Smooth muscle cell (in vitro differentiated cells): ENCODE measurements at regions not wholly inside any gene's neighbourhood (a gene's known extent, or its start where the extent isn't known, plus 50 kb on each side); places are given as distances from the start of the nearest gene placed in this dataset.
"Not testable (repeated sequence)": the region's sequence is repeated elsewhere in the genome, so short reads cannot be mapped to it uniquely, and the experiment has no call there.

ENCODE experiments used
- DNase-seq: peaks from one replicate; lab custom pipeline; 2025; ENCODE audit not compliant: unreplicated experiment; lab: John Stamatoyannopoulos, UW
- H2AFZ ChIP-seq: fragments of 200-600 bp; sonication (generic); 2 replicates; pipeline ENCODE4 v1.6.0; 2016; ENCODE audit warnings: antibody characterized with exemption, low read depth, mild to moderate bottlenecking
- H3F3A ChIP-seq: fragments of 200-600 bp; sonication (generic); 2 replicates; pipeline ENCODE4 v1.6.0; 2017; ENCODE audit warnings: antibody characterized with exemption, low read depth
- H3K27ac ChIP-seq: fragments of 200-600 bp; sonication (generic); 2 replicates; pipeline ENCODE4 v1.5.1; 2016; ENCODE audit warnings: low read depth, mild to moderate bottlenecking
- H3K27me3 ChIP-seq: fragments of 200-600 bp; sonication (generic); 2 replicates; pipeline ENCODE4 v1.6.1; 2016; ENCODE audit warnings: low read depth, mild to moderate bottlenecking
- H3K36me3 ChIP-seq: fragments of 200-600 bp; sonication (generic); 2 replicates; pipeline ENCODE4 v1.5.1; 2016; ENCODE audit warnings: low read depth
- H3K4me1 ChIP-seq: fragments of 200-600 bp; sonication (generic); 2 replicates; pipeline ENCODE4 v1.5.1; 2016; ENCODE audit warnings: low read depth
- H3K4me2 ChIP-seq: fragments of 200-600 bp; sonication (generic); 2 replicates; pipeline ENCODE4 v1.6.0; 2016; ENCODE audit warnings: mild to moderate bottlenecking
- H3K4me3 ChIP-seq: fragments of 200-600 bp; sonication (generic); 2 replicates; pipeline ENCODE4 v1.5.1; 2016; ENCODE audit warnings: mild to moderate bottlenecking
- H3K79me2 ChIP-seq: fragments of 200-600 bp; sonication (generic); 2 replicates; pipeline ENCODE4 v1.6.0; 2016; ENCODE audit warnings: low read depth, mild to moderate bottlenecking
- H3K9ac ChIP-seq: fragments of 200-600 bp; sonication (generic); 2 replicates; pipeline ENCODE4 v1.6.0; 2016; ENCODE audit warnings: low read depth
- H3K9me3 ChIP-seq: fragments of 200-600 bp; sonication (generic); replicated peaks from 2 replicates; pipeline ENCODE4 v1.5.1; 2016; ENCODE audit warnings: low read depth
- H4K20me1 ChIP-seq: fragments of 200-600 bp; sonication (generic); 2 replicates; pipeline ENCODE4 v1.6.0; 2016; ENCODE audit warnings: low read depth
- CTCF ChIP-seq: fragments of 200-600 bp; sonication (generic); IDR thresholded peaks from 2 replicates; pipeline ENCODE4 v1.5.1; 2017; ENCODE audit warnings: borderline replicate concordance, mild to moderate bottlenecking, antibody characterized with exemption; ENCODE audit not compliant: insufficient read depth, poor library complexity, severe bottlenecking
- WGBS: methylation state at CpG from one replicate; pipeline ENCODE4 v1.1.7; 2016; ENCODE audit warnings: low lambda C conversion rate; 5-methylcytosine and 5-hydroxymethylcytosine counted together

- DNase-seq, result no peak
- H3K36me3 ChIP-seq, result no peaks in the 10 kb centered on the region
- no peak overlapping the region for H3K27ac ChIP-seq
- H3K9me3 ChIP-seq, result no peaks in the 10 kb centered on the region
- H3F3A ChIP-seq, result no peaks in the 10 kb centered on the region
- H3K79me2 ChIP-seq, result no peaks in the 10 kb centered on the region
- H3K27me3 ChIP-seq, result peaks cover 8% of the 10 kb centered on the region
- H2AFZ ChIP-seq, result no peak overlapping the region
- TF ChIP-seq CTCF, result no peak
- H3K4me2 ChIP-seq, result no peak overlapping the region
- WGBS, result 84% methylated on average over 6 of the region's 6 CpGs
- no peaks in the 10 kb centered on the region for H4K20me1 ChIP-seq
- H3K4me3 ChIP-seq, result no peak overlapping the region
- H3K9ac ChIP-seq, result no peak overlapping the region
- H3K4me1 ChIP-seq, result no peaks in the 10 kb centered on the region
Observed at GRCh38 chr11:44366026-44366425, 56.1 kb upstream of the ALX4 start.

- TF ChIP-seq CTCF, result no peak
- no peaks in the 10 kb centered on the region for H4K20me1 ChIP-seq
- H3K79me2 ChIP-seq, result no peaks in the 10 kb centered on the region
- H3K27ac ChIP-seq, result no peak overlapping the region
- H3K9me3 ChIP-seq, result no peaks in the 10 kb centered on the region
- H3K4me2 ChIP-seq, result no peak overlapping the region
- H3K27me3 ChIP-seq, result peaks cover 5% of the 10 kb centered on the region
- H3K4me1 ChIP-seq, result no peaks in the 10 kb centered on the region
- WGBS, result 54% methylated on average over 8 of the region's 8 CpGs
- DNase-seq, result no peak
- H3K4me3 ChIP-seq, result no peak overlapping the region
- no peaks in the 10 kb centered on the region for H3F3A ChIP-seq
- H3K36me3 ChIP-seq, result no peaks in the 10 kb centered on the region
- H2AFZ ChIP-seq, result no peak overlapping the region
- H3K9ac ChIP-seq, result no peak overlapping the region
Observed at GRCh38 chr11:44366741-44367140, 56.8 kb upstream of the ALX4 start.

- H3K79me2 ChIP-seq, result no peaks in the 10 kb centered on the region
- WGBS, result 91% methylated on average over 1 of the region's 1 CpG
- TF ChIP-seq CTCF, result no peak
- no peak for DNase-seq
- no peak overlapping the region for H2AFZ ChIP-seq
- H3F3A ChIP-seq, result no peaks in the 10 kb centered on the region
- no peaks in the 10 kb centered on the region for H3K4me1 ChIP-seq
- no peak overlapping the region for H3K4me2 ChIP-seq
- peaks cover 5% of the 10 kb centered on the region for H3K27me3 ChIP-seq
- no peaks in the 10 kb centered on the region for H4K20me1 ChIP-seq
- no peak overlapping the region for H3K27ac ChIP-seq
- no peaks in the 10 kb centered on the region for H3K9me3 ChIP-seq
- no peak overlapping the region for H3K9ac ChIP-seq
- H3K4me3 ChIP-seq, result no peak overlapping the region
- no peaks in the 10 kb centered on the region for H3K36me3 ChIP-seq
Observed at GRCh38 chr11:44367452-44367851, 57.5 kb upstream of the ALX4 start.

- H3K36me3 ChIP-seq, result no peaks in the 10 kb centered on the region
- H3K27ac ChIP-seq, result no peak overlapping the region
- no peaks in the 10 kb centered on the region for H4K20me1 ChIP-seq
- no peaks in the 10 kb centered on the region for H3K79me2 ChIP-seq
- no peak overlapping the region for H3K9ac ChIP-seq
- no peak overlapping the region for H3K4me2 ChIP-seq
- no peaks in the 10 kb centered on the region for H3K9me3 ChIP-seq
- no peak overlapping the region for H2AFZ ChIP-seq
- no peaks in the 10 kb centered on the region for H3F3A ChIP-seq
- no peaks in the 10 kb centered on the region for H3K4me1 ChIP-seq
- no peak overlapping the region for H3K4me3 ChIP-seq
- H3K27me3 ChIP-seq, result peaks cover 5% of the 10 kb centered on the region
- WGBS, result 88% methylated on average over 2 of the region's 2 CpGs
- TF ChIP-seq CTCF, result no peak
- DNase-seq, result no peak
Observed at GRCh38 chr11:44368886-44369285, 58.9 kb upstream of the ALX4 start.

- not testable (repeated sequence) for H3K4me2 ChIP-seq, H3K9ac ChIP-seq, H3K27ac ChIP-seq, DNase-seq, H3F3A ChIP-seq, H3K79me2 ChIP-seq, H3K36me3 ChIP-seq, H3K4me3 ChIP-seq, H2AFZ ChIP-seq, H3K9me3 ChIP-seq, H3K4me1 ChIP-seq, H4K20me1 ChIP-seq, H3K27me3 ChIP-seq
- WGBS, result 100% methylated on average over 1 of the region's 1 CpG
Observed at GRCh38 chr11:44371042-44371441, 61.1 kb upstream of the ALX4 start.
